ENCODE measurements at regions not wholly inside any gene's neighbourhood (a gene's known extent, or its start where the extent isn't known, plus 50 kb on each side); places are given as distances from the start of the nearest gene placed in this dataset.

GRCh38 chr14:42027271-42027670 lies 420.6 kb downstream of the LRFN5 start:
- Mint-ChIP-seq H3K27ac (ENCODE audit: unreplicated experiment) (no peak overlapping the region), H3K4me3 (ENCODE audit: unreplicated experiment) (no peak overlapping the region), H3K36me3 (ENCODE audit: unreplicated experiment) (peaks cover 7% of the 10 kb centered on the region), H3K4me1 (ENCODE audit: low read depth, unreplicated experiment) (peaks cover 3% of the 10 kb centered on the region), H3K9me3 (ENCODE audit: unreplicated experiment) (peaks cover 5% of the 10 kb centered on the region), H3K27me3 (ENCODE audit: unreplicated experiment) (peaks cover 2% of the 10 kb centered on the region)
- TF ChIP-seq CTCF (IDR thresholded peaks at IDR 0.05; ENCODE audit: partially characterized antibody, unreplicated experiment) = no peak
- DNase-seq = no peak

- DNase-seq = no peak
- H3K27me3 Mint-ChIP-seq (ENCODE audit: unreplicated experiment) = peaks cover 2% of the 10 kb centered on the region
- no peak overlapping the region for H3K4me3 Mint-ChIP-seq (ENCODE audit: unreplicated experiment)
- H3K27ac Mint-ChIP-seq (ENCODE audit: unreplicated experiment) = no peak overlapping the region
- no peak for TF ChIP-seq CTCF (IDR thresholded peaks at IDR 0.05; ENCODE audit: partially characterized antibody, unreplicated experiment)
- peaks cover 24% of the 10 kb centered on the region for H3K4me1 Mint-ChIP-seq (ENCODE audit: low read depth, unreplicated experiment)
- H3K36me3 Mint-ChIP-seq (ENCODE audit: unreplicated experiment) = peaks cover 7% of the 10 kb centered on the region
- peaks cover 5% of the 10 kb centered on the region for H3K9me3 Mint-ChIP-seq (ENCODE audit: unreplicated experiment)
These were observed 416.8 kb downstream of the LRFN5 start for GRCh38 chr14:42023452-42023851.

- Mint-ChIP-seq H3K36me3 (ENCODE audit: unreplicated experiment) (peaks cover 4% of the 10 kb centered on the region), H3K27ac (ENCODE audit: unreplicated experiment) (no peak overlapping the region), H3K4me1 (ENCODE audit: low read depth, unreplicated experiment) (peaks cover 23% of the 10 kb centered on the region), H3K27me3 (ENCODE audit: unreplicated experiment) (peaks cover 3% of the 10 kb centered on the region), H3K9me3 (ENCODE audit: unreplicated experiment) (peaks cover 2% of the 10 kb centered on the region), H3K4me3 (ENCODE audit: unreplicated experiment) (no peak overlapping the region)
- DNase-seq = no peak
- TF ChIP-seq CTCF (IDR thresholded peaks at IDR 0.05; ENCODE audit: partially characterized antibody, unreplicated experiment) = no peak
These were observed 407.6 kb downstream of the LRFN5 start for GRCh38 chr14:42014301-42014700.

GRCh38 chr14:42013559-42013958 lies 406.9 kb downstream of the LRFN5 start:
- Mint-ChIP-seq H3K36me3 (ENCODE audit: unreplicated experiment) (peaks cover 4% of the 10 kb centered on the region), H3K27me3 (ENCODE audit: unreplicated experiment) (peaks cover 3% of the 10 kb centered on the region), H3K27ac (ENCODE audit: unreplicated experiment) (no peak overlapping the region), H3K4me1 (ENCODE audit: low read depth, unreplicated experiment) (peaks cover 16% of the 10 kb centered on the region), H3K4me3 (ENCODE audit: unreplicated experiment) (no peak overlapping the region), H3K9me3 (ENCODE audit: unreplicated experiment) (peaks cover 2% of the 10 kb centered on the region)
- DNase-seq = no peak
- TF ChIP-seq CTCF (IDR thresholded peaks at IDR 0.05; ENCODE audit: partially characterized antibody, unreplicated experiment) = no peak

GRCh38 chr14:42013153-42013552 lies 406.5 kb downstream of the LRFN5 start:
- DNase-seq = no peak
- H3K36me3 Mint-ChIP-seq (ENCODE audit: unreplicated experiment) = peaks cover 4% of the 10 kb centered on the region
- H3K4me1 Mint-ChIP-seq (ENCODE audit: low read depth, unreplicated experiment) = peaks cover 13% of the 10 kb centered on the region
- no peak for TF ChIP-seq CTCF (IDR thresholded peaks at IDR 0.05; ENCODE audit: partially characterized antibody, unreplicated experiment)
- peaks cover 2% of the 10 kb centered on the region for H3K9me3 Mint-ChIP-seq (ENCODE audit: unreplicated experiment)
- peaks cover 3% of the 10 kb centered on the region for H3K27me3 Mint-ChIP-seq (ENCODE audit: unreplicated experiment)
- no peak overlapping the region for H3K27ac Mint-ChIP-seq (ENCODE audit: unreplicated experiment)
- H3K4me3 Mint-ChIP-seq (ENCODE audit: unreplicated experiment) = no peak overlapping the region
